Lung (tissue), 11 donors: ENCODE measurements at regions not wholly inside any gene's neighbourhood (a gene's known extent, or its start where the extent isn't known, plus 50 kb on each side); places are given as distances from the start of the nearest gene placed in this dataset.

ENCODE experiments used
- ATAC-seq: fragments of 200-7000 bp; cut with Tn5 transposase; one replicate; pipeline ENCODE4 v1.9.1; 2020; ENCODE audit warnings: moderate number of reproducible peaks; ENCODE audit not compliant: insufficient read depth, low FRiP score
- DNase-seq, 3 donors: peaks; one replicate each; pipeline ENCODE4 v3.0.0-alpha.2; 2013 to 2017
- H3K27ac ChIP-seq, 2 donors: one replicate each; pipeline ENCODE4 v1.5.1; 2013; ENCODE audit warnings: mild to moderate bottlenecking in 2 of 2, moderate library complexity in 2 of 2, control low read depth in 1 of 2, inconsistent platforms in 1 of 2, low read depth in 1 of 2, low read length in 1 of 2
- H3K27me3 ChIP-seq, 3 donors: one replicate each; pipeline ENCODE4 v1.5.1; 2013; ENCODE audit warnings: low read length in 2 of 3; ENCODE audit not compliant: control insufficient read depth in 3 of 3, insufficient read depth in 3 of 3
- H3K36me3 ChIP-seq, 4 donors: one replicate each; pipeline ENCODE4 v1.5.1; 2013; ENCODE audit warnings: low read length in 4 of 4, mild to moderate bottlenecking in 1 of 4, moderate library complexity in 1 of 4; ENCODE audit not compliant: control insufficient read depth in 4 of 4, insufficient read depth in 4 of 4
- H3K4me1 ChIP-seq, 5 donors: one replicate each; pipeline ENCODE4 v1.5.1; 2013; ENCODE audit warnings: low read length in 5 of 5, mild to moderate bottlenecking in 2 of 5, moderate library complexity in 1 of 5; ENCODE audit not compliant: control insufficient read depth in 5 of 5, insufficient read depth in 5 of 5
- H3K4me3 ChIP-seq: one replicate; pipeline ENCODE4 v1.5.1; 2013; ENCODE audit warnings: mild to moderate bottlenecking, control low read depth, moderate library complexity
- H3K9ac ChIP-seq, 2 donors: one replicate each; pipeline ENCODE4 v1.5.1; 2013; ENCODE audit warnings: low read length in 2 of 2, control low read depth in 1 of 2; ENCODE audit not compliant: insufficient read depth in 1 of 2
- H3K9me3 ChIP-seq, 4 donors: one replicate each; pipeline ENCODE4 v1.5.1; 2013; ENCODE audit warnings: low read length in 3 of 4, mild to moderate bottlenecking in 1 of 4, moderate library complexity in 1 of 4; ENCODE audit not compliant: control insufficient read depth in 4 of 4, insufficient read depth in 3 of 4
- WGBS, 2 donors: extraction: QIAGEN DNeasy Blood & Tissue Kit; methylation state at CpG; one replicate each; pipeline ENCODE4 v1.1.7; 2013; 5-methylcytosine and 5-hydroxymethylcytosine counted together
- TF ChIP-seq, protein P1 (sequence below): IDR thresholded peaks from 2 replicates; pipeline ENCODE4 v1.5.1; 2012; ENCODE audit warnings: mild to moderate bottlenecking; ENCODE audit errors: control extremely low read depth, extremely low read depth
- donor health status: control.
- donor health status: control.
- donor health status: Bipolar disorder and iron deficiency.
- donor health status: healthy.
- donor health status: DM: yes; HTN: yes; CAD: no.

DNA sequence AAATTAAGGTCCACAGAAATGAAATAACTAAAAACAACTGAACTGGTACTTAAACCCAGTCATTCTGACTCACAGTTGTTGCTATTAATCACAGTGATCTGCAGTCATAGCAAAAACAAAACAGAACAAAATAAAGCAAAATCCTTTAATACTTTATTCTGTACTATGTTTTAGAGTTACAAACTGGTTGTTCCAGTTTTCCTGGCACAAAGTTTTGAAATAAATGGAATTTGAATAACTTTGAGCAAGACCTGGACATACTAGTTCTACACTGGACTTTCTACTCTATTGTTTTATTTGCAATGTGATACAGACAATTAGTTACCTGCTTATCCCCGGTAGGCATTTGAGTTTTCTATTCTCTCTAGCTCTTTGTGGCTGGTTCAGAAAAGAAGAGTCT is 147.9 kb downstream of the DMRT2 start:
- no peak overlapping the region for H3K27ac ChIP-seq
- no peak overlapping the region for H3K9ac ChIP-seq
- no peak overlapping the region for H3K4me3 ChIP-seq
- no peaks in the 10 kb centered on the region for H3K36me3 ChIP-seq
- H3K9me3 ChIP-seq, result no peaks in the 10 kb centered on the region
- H3K27me3 ChIP-seq, result no peaks in the 10 kb centered on the region
- TF ChIP-seq, protein P1, sequence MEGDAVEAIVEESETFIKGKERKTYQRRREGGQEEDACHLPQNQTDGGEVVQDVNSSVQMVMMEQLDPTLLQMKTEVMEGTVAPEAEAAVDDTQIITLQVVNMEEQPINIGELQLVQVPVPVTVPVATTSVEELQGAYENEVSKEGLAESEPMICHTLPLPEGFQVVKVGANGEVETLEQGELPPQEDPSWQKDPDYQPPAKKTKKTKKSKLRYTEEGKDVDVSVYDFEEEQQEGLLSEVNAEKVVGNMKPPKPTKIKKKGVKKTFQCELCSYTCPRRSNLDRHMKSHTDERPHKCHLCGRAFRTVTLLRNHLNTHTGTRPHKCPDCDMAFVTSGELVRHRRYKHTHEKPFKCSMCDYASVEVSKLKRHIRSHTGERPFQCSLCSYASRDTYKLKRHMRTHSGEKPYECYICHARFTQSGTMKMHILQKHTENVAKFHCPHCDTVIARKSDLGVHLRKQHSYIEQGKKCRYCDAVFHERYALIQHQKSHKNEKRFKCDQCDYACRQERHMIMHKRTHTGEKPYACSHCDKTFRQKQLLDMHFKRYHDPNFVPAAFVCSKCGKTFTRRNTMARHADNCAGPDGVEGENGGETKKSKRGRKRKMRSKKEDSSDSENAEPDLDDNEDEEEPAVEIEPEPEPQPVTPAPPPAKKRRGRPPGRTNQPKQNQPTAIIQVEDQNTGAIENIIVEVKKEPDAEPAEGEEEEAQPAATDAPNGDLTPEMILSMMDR, result no peak
- ATAC-seq (no peak), DNase-seq (peak in 2 of 3 donors; percentile 54 to 61)
- WGBS, 2 donors, result 76 to 91% methylated on average over 1 of the region's 1 CpG
- peaks cover 0 to 1% (median 0%) of the 10 kb centered on the region in 5 donors for H3K4me1 ChIP-seq

DNA sequence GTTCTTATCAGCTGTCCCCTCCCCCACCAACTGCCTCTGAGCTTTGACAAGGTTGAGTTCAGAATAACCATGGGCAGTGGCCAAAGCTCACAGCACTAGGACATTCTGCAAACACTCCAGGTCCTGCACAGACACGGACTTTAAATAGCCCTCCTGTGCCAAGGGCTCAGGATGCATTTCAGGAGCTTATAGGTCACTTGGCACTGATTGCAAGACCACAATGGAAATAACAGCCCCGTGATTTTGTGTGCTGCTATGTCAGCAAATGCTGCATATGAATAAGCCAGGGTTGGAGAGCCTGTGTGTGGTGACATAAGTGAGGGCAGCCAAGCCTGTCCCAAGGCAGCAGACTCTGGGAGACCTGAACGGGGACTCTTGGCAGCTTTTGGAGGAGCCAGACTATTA is 150.7 kb downstream of the DMRT2 start:
- Histone ChIP-seq H3K27ac (no peak overlapping the region), H3K4me1 (peaks cover 0 to 1% (median 0%) of the 10 kb centered on the region in 5 donors), H3K27me3 (no peaks in the 10 kb centered on the region), H3K9me3 (no peaks in the 10 kb centered on the region), H3K9ac (no peak overlapping the region), H3K36me3 (no peaks in the 10 kb centered on the region), H3K4me3 (no peak overlapping the region)
- DNase-seq (peak in 2 of 3 donors; percentile 9 to 41), ATAC-seq (peak; percentile 5)
- TF ChIP-seq, protein P1, result no peak
- 39 to 53% methylated on average over 3 of the region's 3 CpGs for WGBS, 2 donors

DNA sequence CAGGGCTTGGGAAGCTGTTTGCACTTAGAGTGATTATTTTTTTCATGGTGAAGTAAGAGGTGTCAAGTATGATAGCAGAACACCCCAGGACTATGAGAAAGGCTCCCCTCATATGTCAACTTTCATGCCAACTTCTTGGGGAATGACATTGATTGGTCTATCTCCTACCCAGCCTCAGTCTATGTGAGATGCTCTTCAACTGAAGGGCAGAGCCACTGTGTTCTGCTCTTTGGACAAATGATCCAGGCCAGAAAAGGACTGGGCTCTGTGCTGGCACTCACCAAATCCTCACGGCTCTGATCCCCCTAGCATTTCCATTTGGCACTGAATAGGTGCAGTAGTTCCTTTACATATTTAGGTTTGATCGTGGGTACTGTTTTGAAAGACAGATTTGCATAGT is 151.1 kb downstream of the DMRT2 start:
- TF ChIP-seq, protein P1, result no peak
- Histone ChIP-seq H3K27ac (no peak overlapping the region), H3K27me3 (no peaks in the 10 kb centered on the region), H3K36me3 (no peaks in the 10 kb centered on the region), H3K4me3 (no peak overlapping the region), H3K9ac (no peak overlapping the region), H3K9me3 (no peaks in the 10 kb centered on the region), H3K4me1 (peaks cover 0 to 1% (median 0%) of the 10 kb centered on the region in 5 donors)
- 56 to 77% methylated on average over 2 of the region's 2 CpGs for WGBS, 2 donors
- DNase-seq, result no peak
- no peak for ATAC-seq

DNA sequence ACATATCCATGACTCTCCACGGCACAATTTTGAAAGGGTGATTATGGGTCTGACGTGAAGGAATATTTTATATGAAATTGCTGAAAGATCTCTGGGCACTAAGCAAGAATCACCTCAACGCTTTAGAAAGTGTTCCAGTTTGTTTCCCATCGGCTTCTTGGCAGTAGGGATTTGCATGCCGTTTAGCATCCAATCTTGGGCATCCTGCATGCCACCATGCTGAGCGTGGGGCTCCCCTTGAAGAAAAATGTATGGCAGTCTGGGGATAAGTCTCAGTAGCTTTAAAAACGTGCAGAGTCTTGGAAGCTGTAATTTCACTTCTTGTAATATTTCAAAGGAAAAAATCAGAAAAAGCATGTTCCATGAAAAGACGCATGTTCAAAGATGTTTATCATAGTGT is 151.7 kb downstream of the DMRT2 start:
- ATAC-seq (no peak), DNase-seq (no peak)
- TF ChIP-seq, protein P1, result no peak
- Histone ChIP-seq H3K4me1 (peaks cover 0 to 1% (median 0%) of the 10 kb centered on the region in 5 donors), H3K4me3 (no peak overlapping the region), H3K27ac (no peak overlapping the region), H3K9ac (no peak overlapping the region), H3K27me3 (no peaks in the 10 kb centered on the region), H3K36me3 (no peaks in the 10 kb centered on the region), H3K9me3 (no peaks in the 10 kb centered on the region)
- 80 to 82% methylated on average over 8 of the region's 8 CpGs for WGBS, 2 donors
